Central memory CD8-positive, alpha-beta T cell (primary cell): ENCODE measurements at regions not wholly inside any gene's neighbourhood (a gene's known extent, or its start where the extent isn't known, plus 50 kb on each side); places are given as distances from the start of the nearest gene placed in this dataset.
"Not testable (repeated sequence)": the region's sequence is repeated elsewhere in the genome, so short reads cannot be mapped to it uniquely, and the experiment has no call there.

Experiments used
- ATAC-seq: fragments of 150-1000 bp; cut with Tn5 transposase; replicated peaks from 2 replicates; pipeline ENCODE4 v1.10.0; 2022; ENCODE audit warnings: mild to moderate bottlenecking, moderate FRiP score, moderate number of reproducible peaks; ENCODE audit not compliant: poor library complexity, severe bottlenecking; ENCODE audit errors: extremely low read depth
- DNase-seq, 2 donors: peaks; one replicate each; pipeline ENCODE4 v3.0.0; 2021; ENCODE audit warnings: low spot score in 2 of 2
- H3K27ac Mint-ChIP-seq: one replicate; pipeline ENCODE4 v1.8.0; 2022; ENCODE audit warnings: low read depth, mild to moderate bottlenecking, moderate library complexity, mixed read lengths
- H3K27me3 Mint-ChIP-seq: one replicate; pipeline ENCODE4 v1.8.0; 2022; ENCODE audit warnings: mixed read lengths
- H3K36me3 Mint-ChIP-seq: one replicate; pipeline ENCODE4 v1.8.0; 2022; ENCODE audit warnings: mild to moderate bottlenecking, moderate library complexity, mixed read lengths; ENCODE audit not compliant: insufficient read depth
- H3K4me1 Mint-ChIP-seq: one replicate; pipeline ENCODE4 v1.8.0; 2022; ENCODE audit warnings: mixed read lengths
- H3K4me3 Mint-ChIP-seq: one replicate; pipeline ENCODE4 v1.8.0; 2022; ENCODE audit warnings: mild to moderate bottlenecking, moderate library complexity, mixed read lengths
- H3K9me3 Mint-ChIP-seq: one replicate; pipeline ENCODE4 v1.8.0; 2022; ENCODE audit warnings: mixed read lengths

DNA sequence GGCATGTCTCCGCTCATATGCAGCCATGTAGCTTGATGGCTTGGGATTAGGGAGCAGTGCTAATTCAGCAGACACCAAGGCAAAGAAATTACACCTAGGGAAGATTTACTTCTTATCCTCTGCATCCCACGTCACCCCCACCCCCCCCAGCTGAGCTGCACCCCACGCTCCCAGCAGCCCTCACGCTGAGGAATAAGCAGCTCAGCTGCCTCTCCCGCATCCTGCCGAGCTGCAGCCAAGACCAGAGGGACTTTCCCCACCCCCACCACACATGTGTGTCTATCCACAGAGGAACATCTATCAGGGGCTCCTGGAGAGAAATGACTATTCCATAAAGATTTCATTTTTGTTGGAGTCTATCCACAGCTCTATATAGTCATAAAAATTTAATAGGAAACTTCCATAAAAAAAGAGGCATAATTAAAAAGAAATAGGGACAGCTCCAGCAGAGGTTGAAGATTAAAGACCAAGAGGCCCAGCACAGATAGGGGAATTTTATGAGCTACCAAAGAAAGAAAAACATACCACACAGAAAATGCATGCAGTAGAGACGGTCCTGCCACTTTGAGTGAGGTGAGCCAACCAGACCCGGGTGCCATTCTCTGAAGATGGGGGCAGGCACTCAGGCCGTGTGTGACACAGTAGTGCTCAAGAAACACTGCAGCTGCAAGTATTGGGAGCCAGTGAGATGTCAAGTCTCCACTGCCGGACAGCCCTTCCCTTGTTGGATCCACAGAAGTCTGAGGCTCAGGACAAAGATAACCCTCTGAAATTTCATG lies 274.8 kb downstream of the BCL2L11 start:
- H3K4me1 Mint-ChIP-seq, H3K9me3 Mint-ChIP-seq, DNase-seq, H3K4me3 Mint-ChIP-seq, H3K27me3 Mint-ChIP-seq, H3K27ac Mint-ChIP-seq, H3K36me3 Mint-ChIP-seq: not testable (repeated sequence)
- peak; percentile 73 for ATAC-seq

DNA sequence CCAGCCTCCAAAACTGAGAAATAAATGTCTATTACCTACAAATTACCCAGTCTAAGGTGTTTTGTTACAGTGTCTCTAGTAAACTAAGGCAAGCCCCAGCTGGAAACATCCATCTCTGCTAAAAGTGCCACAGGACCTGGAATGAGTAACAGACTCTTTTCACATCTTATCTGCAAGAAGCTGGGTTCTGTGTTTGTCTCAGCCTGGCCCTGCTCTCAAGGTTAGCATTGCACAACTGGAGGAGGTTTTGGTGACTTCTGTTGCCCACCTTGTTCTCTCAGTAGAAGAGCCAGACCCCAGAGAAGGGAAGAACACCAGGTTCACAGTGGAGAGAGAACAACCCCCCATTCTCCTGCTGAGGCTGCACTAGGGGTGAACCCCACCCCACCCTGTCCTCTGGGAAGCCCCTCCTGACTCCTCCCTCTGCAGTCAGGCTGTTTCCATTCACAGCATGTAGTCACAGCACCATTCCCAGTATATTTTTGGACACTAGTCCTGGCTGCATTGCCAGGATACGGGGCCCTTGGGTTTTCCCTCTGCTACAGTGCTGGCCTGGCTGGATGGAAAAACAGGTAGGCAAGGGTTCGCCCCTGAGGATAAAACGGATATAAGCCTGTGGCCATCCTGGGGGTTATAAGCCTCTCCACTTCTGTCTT lies 280.0 kb downstream of the BCL2L11 start:
- H3K27me3 Mint-ChIP-seq, DNase-seq, H3K36me3 Mint-ChIP-seq, H3K4me1 Mint-ChIP-seq, ATAC-seq, H3K4me3 Mint-ChIP-seq, H3K27ac Mint-ChIP-seq, H3K9me3 Mint-ChIP-seq: not testable (repeated sequence)

DNA sequence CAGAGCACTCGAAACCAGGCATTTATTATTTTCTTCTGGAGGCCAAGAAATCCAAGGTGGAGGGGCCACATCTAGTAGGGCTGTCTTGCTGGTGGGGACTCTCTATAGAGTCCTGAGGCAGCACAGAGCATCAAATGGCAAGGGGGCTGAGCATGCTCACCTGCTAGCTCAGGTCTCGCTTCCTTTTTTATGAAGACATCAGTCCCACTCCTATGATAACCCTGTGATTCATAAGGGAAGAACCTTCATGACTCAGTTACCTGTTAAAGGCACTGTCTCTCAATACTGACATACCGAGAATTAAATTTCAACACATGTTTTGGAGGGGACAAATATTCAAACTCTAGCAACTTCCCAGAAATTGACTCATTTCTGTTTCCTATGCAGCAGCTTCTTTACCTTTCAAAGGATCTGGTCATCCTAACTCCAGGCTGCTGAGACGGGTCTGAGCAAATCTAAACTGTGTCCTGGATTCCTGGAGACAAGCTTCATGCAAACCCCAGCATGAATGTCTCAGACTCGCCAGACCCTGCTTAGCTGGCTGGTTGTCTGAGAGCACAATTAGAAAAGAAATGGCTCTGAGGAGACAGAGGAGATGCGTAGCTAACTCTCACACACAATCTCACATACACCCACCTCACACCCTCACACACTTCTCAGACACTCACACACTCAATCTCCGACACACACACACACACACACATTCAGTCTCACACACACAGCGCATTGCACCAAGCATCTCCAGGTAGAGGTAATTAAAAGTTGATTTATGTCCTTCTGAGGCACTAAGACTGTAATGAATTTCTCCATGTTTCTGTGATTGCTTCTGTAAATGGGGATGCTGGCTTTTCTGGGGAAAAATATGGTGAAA lies 280.8 kb downstream of the BCL2L11 start:
- not testable (repeated sequence) for DNase-seq, H3K9me3 Mint-ChIP-seq, H3K4me1 Mint-ChIP-seq, H3K36me3 Mint-ChIP-seq, H3K27me3 Mint-ChIP-seq, H3K27ac Mint-ChIP-seq, H3K4me3 Mint-ChIP-seq, ATAC-seq

DNA sequence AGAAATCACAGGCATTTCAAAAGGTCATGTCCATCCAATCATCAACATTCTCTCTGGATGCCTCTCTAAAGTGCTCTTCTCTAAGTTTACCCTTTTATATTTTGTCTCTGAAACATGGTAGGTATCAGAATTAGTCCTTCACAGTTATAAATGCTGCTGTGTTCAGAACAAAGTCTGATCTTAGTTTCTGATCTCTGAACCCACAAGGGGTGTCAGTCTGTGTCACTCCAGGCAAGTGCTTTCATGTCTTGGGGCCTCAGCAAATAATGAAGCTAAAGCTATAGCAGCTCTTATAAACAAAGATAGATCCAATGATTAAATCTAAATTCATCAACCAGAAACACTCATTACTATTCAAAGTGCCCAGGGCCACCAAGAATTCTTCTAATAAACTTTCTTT lies 281.7 kb downstream of the BCL2L11 start:
- not testable (repeated sequence) for H3K27me3 Mint-ChIP-seq, H3K9me3 Mint-ChIP-seq, H3K36me3 Mint-ChIP-seq, H3K4me1 Mint-ChIP-seq, DNase-seq, H3K27ac Mint-ChIP-seq, H3K4me3 Mint-ChIP-seq
- ATAC-seq, result peak; percentile 76

DNA sequence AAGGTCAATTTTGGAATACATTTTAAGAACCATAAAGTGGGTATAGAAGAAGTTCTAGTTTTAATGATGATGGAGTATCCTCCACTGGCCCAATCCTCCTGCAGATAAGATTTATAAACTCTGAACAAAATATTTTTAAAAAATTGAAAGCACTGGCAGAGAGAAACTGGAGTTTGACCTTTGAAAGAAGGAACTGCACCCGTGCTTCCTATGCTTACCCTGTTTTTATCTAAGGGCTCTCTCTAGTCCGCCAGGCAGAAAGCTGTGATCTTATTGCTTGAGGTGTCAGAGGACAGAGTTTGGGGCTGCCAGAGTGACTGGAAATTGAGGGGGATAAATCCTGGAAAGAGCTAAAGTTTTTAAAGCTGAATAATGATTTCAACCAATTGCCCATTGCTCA lies 282.6 kb downstream of the BCL2L11 start:
- not testable (repeated sequence) for H3K36me3 Mint-ChIP-seq, H3K4me1 Mint-ChIP-seq, H3K27ac Mint-ChIP-seq, H3K4me3 Mint-ChIP-seq, DNase-seq, H3K9me3 Mint-ChIP-seq, H3K27me3 Mint-ChIP-seq, ATAC-seq

DNA sequence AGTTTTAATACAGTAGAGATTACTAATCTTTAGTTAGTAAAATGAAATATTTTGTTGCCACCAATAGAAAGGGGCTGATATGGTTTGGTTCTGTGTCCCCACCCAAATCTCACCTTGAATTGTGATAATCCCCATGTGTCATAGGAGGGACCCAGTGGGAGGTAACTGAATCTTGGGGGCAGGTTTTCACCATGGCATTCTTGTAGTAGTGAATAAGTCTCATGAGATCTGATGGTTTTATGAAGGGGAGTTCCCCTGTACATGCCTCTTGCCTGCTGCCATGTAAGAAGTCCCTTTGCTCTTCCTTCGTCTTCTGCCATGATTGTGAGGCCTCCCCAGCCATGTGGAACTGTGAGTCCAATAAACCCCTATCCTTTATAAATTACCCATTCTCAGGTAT lies 285.9 kb downstream of the BCL2L11 start:
- not testable (repeated sequence) for ATAC-seq, H3K4me1 Mint-ChIP-seq, H3K27ac Mint-ChIP-seq, H3K4me3 Mint-ChIP-seq, H3K27me3 Mint-ChIP-seq, DNase-seq, H3K9me3 Mint-ChIP-seq, H3K36me3 Mint-ChIP-seq

DNA sequence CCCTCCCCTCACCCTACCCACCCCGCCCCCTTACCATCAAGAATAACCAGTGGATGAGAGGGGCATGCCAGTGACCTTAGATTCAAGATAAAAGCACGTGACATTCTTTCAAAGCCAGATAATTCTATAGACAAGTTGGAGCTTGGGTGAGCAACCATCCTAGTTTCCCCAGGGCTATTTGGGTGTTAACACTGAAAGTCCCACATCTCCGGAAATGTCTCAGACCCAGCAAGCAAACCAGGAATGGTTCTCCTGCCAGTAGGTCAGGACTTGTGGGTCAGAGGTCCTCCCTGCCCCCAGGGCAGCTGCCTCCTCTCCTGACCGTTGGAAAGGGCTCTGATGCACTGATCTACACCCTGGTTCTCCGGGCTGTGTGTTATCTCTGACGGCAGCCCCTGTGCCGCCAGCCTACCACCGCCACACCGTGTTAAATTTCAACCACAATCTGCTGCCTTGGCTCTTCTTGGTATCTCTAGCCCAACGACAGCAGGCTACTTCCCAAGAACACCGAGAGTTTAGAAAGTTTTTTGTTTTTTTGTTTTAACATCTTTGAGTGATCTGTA lies 287.0 kb downstream of the BCL2L11 start:
- H3K27me3 Mint-ChIP-seq, H3K27ac Mint-ChIP-seq: not testable (repeated sequence)

DNA sequence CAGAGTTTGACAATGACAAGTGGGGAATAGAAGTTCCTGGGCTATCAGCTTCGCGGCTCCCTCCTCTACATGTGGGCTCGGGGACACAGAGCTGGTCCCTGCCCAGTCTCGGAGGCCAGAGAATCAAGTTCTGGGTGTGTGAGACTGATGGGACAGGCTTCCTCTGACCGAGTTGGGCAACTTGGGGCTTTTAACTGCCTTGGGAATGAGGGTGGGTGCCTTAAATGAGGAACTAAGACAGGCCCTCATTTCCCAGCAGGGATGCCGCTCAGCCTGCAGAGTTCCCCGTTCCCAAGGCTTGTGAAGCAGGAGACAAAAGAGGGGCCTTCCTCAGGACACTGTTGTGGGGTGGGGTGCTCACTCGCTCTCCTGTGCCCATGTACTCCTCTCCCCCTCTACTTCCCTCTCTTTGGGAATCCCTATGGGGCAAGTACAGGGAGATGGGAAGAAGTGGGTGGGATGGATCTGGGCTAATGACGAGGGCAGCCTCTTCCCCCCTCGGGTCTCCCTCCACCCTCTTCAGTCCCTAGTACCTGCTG lies 290.2 kb downstream of the BCL2L11 start:
- not testable (repeated sequence) for H3K27ac Mint-ChIP-seq, DNase-seq, H3K4me1 Mint-ChIP-seq

More for the DNA sequence above, 287.0 kb downstream of the BCL2L11 start:
- H3K4me3 Mint-ChIP-seq, DNase-seq, H3K9me3 Mint-ChIP-seq, H3K4me1 Mint-ChIP-seq, ATAC-seq, H3K36me3 Mint-ChIP-seq: not testable (repeated sequence)

DNA sequence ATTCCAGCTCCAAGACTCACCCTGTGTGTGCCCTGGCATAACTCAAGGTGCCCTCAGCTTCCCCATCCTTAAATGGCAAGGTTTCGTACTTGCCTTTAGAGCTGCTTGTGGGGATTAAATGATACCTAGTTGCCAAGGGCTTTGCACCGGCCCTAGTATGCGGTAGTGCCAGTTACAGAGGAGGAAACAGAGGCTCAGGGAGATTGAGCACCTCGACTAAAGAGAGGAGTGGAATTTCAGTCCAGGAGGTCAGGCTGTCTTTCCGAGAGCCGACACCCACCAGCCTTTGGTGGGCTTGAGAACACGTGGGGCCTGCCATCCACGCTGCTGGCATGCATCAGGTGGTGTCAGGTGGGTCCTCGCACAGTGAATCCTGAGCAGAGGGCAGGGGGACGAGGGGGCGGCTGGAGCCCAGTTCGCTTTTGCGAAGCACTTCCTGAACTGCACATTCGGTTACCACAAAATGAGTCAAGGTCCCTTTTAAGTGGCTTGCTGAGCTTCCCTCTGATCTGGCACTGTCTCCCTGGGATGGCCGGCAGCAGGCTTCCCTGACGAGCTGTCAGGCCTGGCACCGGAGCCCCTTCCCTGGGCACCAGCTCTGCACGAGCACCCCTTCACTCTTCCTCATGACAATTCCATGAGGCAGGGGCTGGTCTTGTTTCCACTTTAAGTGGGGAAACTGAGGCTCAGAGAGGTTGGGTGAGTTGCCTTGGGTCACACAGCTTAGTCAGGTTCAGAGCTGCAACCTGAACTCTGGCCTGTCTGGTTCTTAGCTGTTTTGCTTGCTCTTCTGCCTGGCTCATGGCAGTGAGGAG lies 291.4 kb downstream of the BCL2L11 start:
- H3K27me3 Mint-ChIP-seq, DNase-seq: not testable (repeated sequence)

More for the DNA sequence above, 290.2 kb downstream of the BCL2L11 start:
- H3K4me3 Mint-ChIP-seq, ATAC-seq, H3K9me3 Mint-ChIP-seq, H3K27me3 Mint-ChIP-seq, H3K36me3 Mint-ChIP-seq: not testable (repeated sequence)

DNA sequence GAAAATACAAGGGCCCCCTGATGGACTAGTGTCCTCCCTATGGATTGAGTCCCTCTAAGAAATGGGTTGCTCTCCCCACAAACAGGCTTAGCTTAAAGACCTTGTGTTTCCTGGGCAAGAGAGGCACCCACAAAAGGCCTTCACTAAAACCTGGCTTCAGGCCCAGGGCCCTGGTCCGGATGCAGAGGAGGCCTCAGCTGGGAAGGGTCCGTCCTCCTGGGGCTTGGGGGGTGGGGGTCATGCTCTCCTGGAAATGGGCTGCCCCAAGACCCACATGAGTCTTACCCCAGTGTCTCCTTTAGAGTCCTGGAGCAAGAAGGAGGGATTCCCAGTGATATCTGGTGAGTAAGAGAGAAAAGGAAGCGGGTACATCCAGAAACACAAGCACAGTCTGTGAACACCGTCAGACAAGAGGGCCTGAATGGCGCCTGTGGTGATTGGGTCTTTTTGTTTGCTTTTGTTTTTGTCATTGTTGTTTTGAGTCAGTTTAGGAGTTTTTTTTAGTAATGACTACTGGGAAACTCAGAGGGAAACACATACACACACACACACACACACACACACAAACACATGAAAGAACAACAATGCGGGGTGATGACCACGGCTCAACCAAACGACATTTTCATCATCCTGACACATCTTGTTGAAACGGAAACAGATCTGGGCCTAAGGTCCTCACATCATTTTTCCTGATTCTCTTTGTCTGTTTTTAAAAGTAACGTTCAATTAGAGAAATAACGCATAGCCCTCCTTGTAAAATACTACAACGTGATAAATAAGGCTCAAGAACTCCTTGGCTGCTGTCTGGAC lies 292.3 kb downstream of the BCL2L11 start:
- not testable (repeated sequence) for H3K4me3 Mint-ChIP-seq, H3K36me3 Mint-ChIP-seq, ATAC-seq, H3K9me3 Mint-ChIP-seq, H3K4me1 Mint-ChIP-seq, DNase-seq, H3K27ac Mint-ChIP-seq, H3K27me3 Mint-ChIP-seq

More for the DNA sequence above, 291.4 kb downstream of the BCL2L11 start:
- not testable (repeated sequence) for H3K27ac Mint-ChIP-seq, H3K4me1 Mint-ChIP-seq, H3K9me3 Mint-ChIP-seq, H3K4me3 Mint-ChIP-seq, H3K36me3 Mint-ChIP-seq
- peak; percentile 64 for ATAC-seq

DNA sequence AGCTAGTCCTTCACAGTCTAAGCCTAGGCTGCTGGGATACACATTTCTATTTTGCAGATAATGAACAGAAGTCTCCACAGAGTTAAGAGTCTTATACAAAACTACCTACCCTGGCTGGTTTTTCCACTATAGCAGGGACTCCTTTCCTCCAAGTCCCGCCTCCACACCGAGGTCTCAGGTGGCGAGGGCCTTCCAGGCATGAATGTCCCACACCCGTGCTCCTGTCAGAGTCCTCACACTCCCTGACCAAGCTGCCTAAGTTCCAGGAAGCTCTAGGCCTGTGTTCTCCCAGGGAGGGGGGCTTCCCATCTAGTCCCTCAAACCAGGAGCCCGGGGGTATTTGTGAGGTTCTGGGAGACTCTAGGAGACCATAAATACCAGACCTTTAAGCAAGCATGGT lies 293.2 kb downstream of the BCL2L11 start:
- not testable (repeated sequence) for H3K4me3 Mint-ChIP-seq

More for the DNA sequence above, 293.2 kb downstream of the BCL2L11 start:
- not testable (repeated sequence) for H3K4me1 Mint-ChIP-seq, H3K27me3 Mint-ChIP-seq, ATAC-seq, H3K9me3 Mint-ChIP-seq, H3K36me3 Mint-ChIP-seq, DNase-seq, H3K27ac Mint-ChIP-seq
